H1 (cell line): ENCODE measurements at regions not wholly inside any gene's neighbourhood (a gene's known extent, or its start where the extent isn't known, plus 50 kb on each side); places are given as distances from the start of the nearest gene placed in this dataset.

Source experiments
- CTCF ChIA-PET: fragments of 300-600 bp; sonication (Branson Sonifier 250); formaldehyde crosslinking; loops from one replicate; lab custom pipeline; 2021; ENCODE audit not compliant: partially characterized antibody; lab: Charles Lee
- POLR2A ChIA-PET: fragments of 300-600 bp; sonication (Branson Sonifier 250); formaldehyde crosslinking; loops from one replicate; lab custom pipeline; 2021; ENCODE audit warnings: inconsistent platforms; ENCODE audit not compliant: partially characterized antibody; lab: Charles Lee
- DNase-seq, 2 experiments: peaks; one replicate each; pipeline versions ENCODE4 v3.0.0 to v3.0.0-alpha.2; 2010 to 2022; ENCODE audit warnings: low spot score in 2 of 2, low read depth in 1 of 2, mixed read lengths in 1 of 2
- FAIRE-seq: peaks from 2 replicates; lab custom pipeline; 2011; peaks lifted over from hg19 to GRCh38; lab: Jason Lieb, UNC
- H2AFZ ChIP-seq: 2 replicates; pipeline ENCODE4 v1.8.1; 2012; ENCODE audit warnings: low read length, inconsistent platforms
- H2AK5ac ChIP-seq: 2 replicates; pipeline ENCODE4 v1.6.1; 2013; ENCODE audit warnings: low read depth, low read length
- H2BK120ac ChIP-seq: replicated peaks from 2 replicates; pipeline ENCODE3; 2013; ENCODE audit warnings: low read depth, low read length, inconsistent platforms
- H2BK12ac ChIP-seq: 2 replicates; pipeline ENCODE4 v1.6.1; 2013; ENCODE audit warnings: low read depth, low read length
- H2BK15ac ChIP-seq: 2 replicates; pipeline ENCODE4 v1.6.1; 2013; ENCODE audit warnings: low read length
- H2BK20ac ChIP-seq: 2 replicates; pipeline ENCODE4 v1.6.1; 2013; ENCODE audit warnings: low read length
- H2BK5ac ChIP-seq: 2 replicates; pipeline ENCODE4 v1.6.1; 2013; ENCODE audit warnings: low read depth, low read length
- H3K14ac ChIP-seq: 2 replicates; pipeline ENCODE4 v1.6.1; 2013; ENCODE audit warnings: inconsistent platforms; ENCODE audit not compliant: insufficient read length
- H3K18ac ChIP-seq: 2 replicates; pipeline ENCODE4 v1.6.1; 2013; ENCODE audit warnings: low read length; ENCODE audit errors: extremely low read depth
- H3K23ac ChIP-seq: 2 replicates; pipeline ENCODE4 v1.6.1; 2013; ENCODE audit warnings: inconsistent platforms; ENCODE audit not compliant: insufficient read length
- H3K23me2 ChIP-seq: 2 replicates; pipeline ENCODE4 v1.6.1; 2013; ENCODE audit warnings: low read depth, low read length
- H3K27ac ChIP-seq: 2 replicates; pipeline ENCODE4 v1.6.1; 2011; ENCODE audit warnings: low read depth, low read length, inconsistent platforms
- H3K27me3 ChIP-seq, 4 experiments: replicated peaks in 1 of 4; 1 replicate in 1 of 4; 2 replicates in 3 of 4; pipeline versions ENCODE4 v1.6.1 to v1.8.1; 2011 to 2013; ENCODE audit warnings: low read length in 3 of 4, mild to moderate bottlenecking in 3 of 4, inconsistent platforms in 2 of 4, mixed read lengths in 2 of 4, moderate library complexity in 1 of 4; ENCODE audit not compliant: control insufficient read depth in 3 of 4, insufficient read depth in 3 of 4; ENCODE audit errors: extremely low read depth in 1 of 4
- H3K36me3 ChIP-seq, 4 experiments: 2 replicates each; pipeline versions ENCODE4 v1.6.1 to v1.8.1; 2011 to 2013; ENCODE audit warnings: mild to moderate bottlenecking in 4 of 4, low read length in 3 of 4, moderate library complexity in 2 of 4, control low read depth in 1 of 4, inconsistent platforms in 1 of 4; ENCODE audit not compliant: insufficient read depth in 4 of 4, control insufficient read depth in 2 of 4
- H3K4ac ChIP-seq: replicated peaks from 2 replicates; pipeline ENCODE3; 2013; ENCODE audit warnings: low read length, low read depth, mixed read lengths, inconsistent platforms; ENCODE audit not compliant: insufficient read length
- H3K4me1 ChIP-seq, 4 experiments: replicated peaks in 1 of 4; 1 replicate in 1 of 4; 2 replicates in 3 of 4; pipeline versions ENCODE4 v1.6.1 to v1.8.1; 2011 to 2013; ENCODE audit warnings: low read length in 3 of 4, inconsistent platforms in 2 of 4, mixed read lengths in 1 of 4; ENCODE audit not compliant: insufficient read depth in 4 of 4, control insufficient read depth in 3 of 4
- H3K4me2 ChIP-seq, 2 experiments: 2 replicates each; pipeline versions ENCODE4 v1.6.1 to v1.8.1; 2011 to 2013; ENCODE audit warnings: low read depth in 2 of 2, low read length in 2 of 2, control low read depth in 1 of 2, inconsistent platforms in 1 of 2, mild to moderate bottlenecking in 1 of 2; ENCODE audit not compliant: insufficient read depth in 1 of 2
- H3K4me3 ChIP-seq, 4 experiments: fragments of 200-600, 300-600 bp in 1 of 4; sonication (generic), shearing (Covaris generic), sonication (Bioruptor Twin) in 1 of 4; 2 replicates each; pipeline versions ENCODE4 v1.5.1 to v1.8.1; 2011 to 2016; ENCODE audit warnings: low read length in 4 of 4, low read depth in 3 of 4, control low read depth in 2 of 4, inconsistent platforms in 2 of 4, mild to moderate bottlenecking in 2 of 4, mixed read lengths in 1 of 4, moderate library complexity in 1 of 4; ENCODE audit not compliant: insufficient read depth in 2 of 4; ENCODE audit errors: extremely low read depth in 1 of 4
- H3K56ac ChIP-seq: replicated peaks from 2 replicates; pipeline ENCODE3; 2013; ENCODE audit warnings: low read depth, mild to moderate bottlenecking, mixed read lengths, low read length, inconsistent platforms; ENCODE audit not compliant: insufficient read length
- H3K79me1 ChIP-seq: 2 replicates; pipeline ENCODE4 v1.6.1; 2013; ENCODE audit warnings: low read depth, low read length, control low read depth
- H3K79me2 ChIP-seq, 2 experiments: 2 replicates each; pipeline versions ENCODE4 v1.6.1 to v1.8.1; 2012 to 2013; ENCODE audit warnings: low read length in 2 of 2, mild to moderate bottlenecking in 2 of 2, inconsistent platforms in 1 of 2; ENCODE audit not compliant: insufficient read depth in 2 of 2, control insufficient read depth in 1 of 2
- H3K9ac ChIP-seq, 4 experiments: replicated peaks in 1 of 4; 1 replicate in 1 of 4; 2 replicates in 3 of 4; pipeline versions ENCODE4 v1.6.1 to v1.8.1; 2011 to 2013; ENCODE audit warnings: low read depth in 3 of 4, low read length in 3 of 4, control low read depth in 2 of 4, mild to moderate bottlenecking in 2 of 4, moderate library complexity in 2 of 4, inconsistent platforms in 1 of 4; ENCODE audit errors: extremely low read depth in 1 of 4
- H3K9me3 ChIP-seq, 2 experiments: 2 replicates each; pipeline versions ENCODE4 v1.6.1 to v1.8.1; 2012 to 2013; ENCODE audit warnings: mild to moderate bottlenecking in 2 of 2, moderate library complexity in 2 of 2, control low read depth in 1 of 2, inconsistent platforms in 1 of 2, low read depth in 1 of 2, low read length in 1 of 2, mixed read lengths in 1 of 2; ENCODE audit not compliant: insufficient read depth in 2 of 2
- H4K20me1 ChIP-seq, 2 experiments: replicated peaks in 1 of 2; 2 replicates each; pipeline versions ENCODE3 to v1.8.1; 2011 to 2013; ENCODE audit warnings: inconsistent platforms in 2 of 2, low read length in 2 of 2, mild to moderate bottlenecking in 1 of 2; ENCODE audit not compliant: insufficient read depth in 2 of 2, control insufficient read depth in 1 of 2
- H4K5ac ChIP-seq: 2 replicates; pipeline ENCODE4 v1.6.1; 2013; ENCODE audit warnings: low read length, low read depth, mixed read lengths, inconsistent platforms; ENCODE audit not compliant: insufficient read length
- H4K8ac ChIP-seq: 2 replicates; pipeline ENCODE4 v1.8.0; 2013; ENCODE audit warnings: mild to moderate bottlenecking, moderate library complexity, low read length, inconsistent platforms; ENCODE audit not compliant: insufficient read depth; ENCODE audit errors: extremely low read depth
- H4K91ac ChIP-seq: replicated peaks from 2 replicates; pipeline ENCODE3; 2013; ENCODE audit warnings: low read length, mixed read lengths, inconsistent platforms; ENCODE audit not compliant: insufficient read length
- HDAC2 ChIP-seq, 2 experiments: fragments of 300-600 bp in 1 of 2; sonication (generic) in 1 of 2; IDR thresholded peaks; 2 replicates each; pipeline ENCODE4 v1.6.1; 2011 to 2012; ENCODE audit warnings: low read depth in 2 of 2, low read length in 2 of 2, mild to moderate bottlenecking in 2 of 2, moderate library complexity in 2 of 2, borderline replicate concordance in 1 of 2, inconsistent platforms in 1 of 2
- JUND ChIP-seq: IDR thresholded peaks from 2 replicates; pipeline ENCODE4 v1.6.1; 2011; ENCODE audit warnings: mild to moderate bottlenecking, improper control_type of control experiment, low read length
- RBBP5 ChIP-seq: IDR thresholded peaks from 2 replicates; pipeline ENCODE4 v1.7.1; 2012; ENCODE audit warnings: low read depth, mild to moderate bottlenecking, inconsistent platforms, low read length, moderate library complexity, borderline replicate concordance
- RNF2 ChIP-seq: fragments of 200-900, 300-1000 bp; sonication (generic); IDR thresholded peaks from 2 replicates; pipeline ENCODE4 v1.7.1; 2016; ENCODE audit warnings: borderline replicate concordance, low read depth, mild to moderate bottlenecking, antibody characterized with exemption, low read length; ENCODE audit not compliant: poor library complexity, severe bottlenecking; ENCODE audit errors: missing control alignments
- SP2 ChIP-seq: IDR thresholded peaks from 2 replicates; pipeline ENCODE4 v1.6.1; 2012; ENCODE audit warnings: mild to moderate bottlenecking, low read length, inconsistent platforms
- SP4 ChIP-seq: IDR thresholded peaks from 2 replicates; pipeline ENCODE4 v1.6.1; 2012; ENCODE audit warnings: low read length, inconsistent platforms
- WGBS, 2 experiments: shearing (Covaris generic) in 1 of 2; methylation state at CpG; one replicate each; pipeline versions ENCODE4 v1.1.6 to v1.1.7; 2013 to 2015; ENCODE audit warnings: low lambda C conversion rate in 2 of 2, mixed read lengths in 2 of 2, inconsistent platforms in 1 of 2, low coverage in 1 of 2, missing lambda C conversion rate in 1 of 2; ENCODE audit not compliant: insufficient replicate concordance in 2 of 2, insufficient coverage in 1 of 2, insufficient read length in 1 of 2; ENCODE audit errors: extremely low coverage in 1 of 2, missing lambda C conversion rate in 1 of 2; 5-methylcytosine and 5-hydroxymethylcytosine counted together

- Histone ChIP-seq H3K36me3 (0 out of 8 replicates have a peak, but pooled peaks cover 0 to 2% (median 0%) of the 10 kb centered on the region in 4 experiments), H3K4me2 (no peak overlapping the region)
- CTCF ChIA-PET = no interaction called here
Measured at GRCh38 chr3:106328224-106328623, 459.4 kb upstream of the CBLB start.

More at GRCh38 chr3:106328224-106328623, 459.4 kb upstream of the CBLB start:
- H4K5ac ChIP-seq = no peak overlapping the region
- no peaks in the 10 kb centered on the region for H3K23me2 ChIP-seq
- H2BK120ac ChIP-seq = no peak overlapping the region
- H4K8ac ChIP-seq = no peak overlapping the region
- H3K14ac ChIP-seq = no peak overlapping the region
- 91% methylated on average over 2 of the region's 2 CpGs; no CpG with 5 or more reads in 1 of the 2 experiments for WGBS, 2 experiments
- H3K4ac ChIP-seq = no peak overlapping the region
- H3K56ac ChIP-seq = no peak overlapping the region
- H4K20me1 ChIP-seq = no peaks in the 10 kb centered on the region
- no peaks in the 10 kb centered on the region for H3K79me2 ChIP-seq
- no peak overlapping the region for H4K91ac ChIP-seq
- H3K4me1 ChIP-seq = peaks cover 0 to 3% (median 0%) of the 10 kb centered on the region in 4 experiments; a peak in 1 of 7 replicates
- no peak overlapping the region for H2AK5ac ChIP-seq
- no peak overlapping the region for H2BK5ac ChIP-seq
- FAIRE-seq (no peak), DNase-seq (no peak)
- H2BK15ac ChIP-seq = no peak overlapping the region
- no peak overlapping the region for H3K18ac ChIP-seq
- H2BK12ac ChIP-seq = no peak overlapping the region
- no peak overlapping the region for H2AFZ ChIP-seq
- peaks cover 0 to 4% of the 10 kb centered on the region in 2 experiments; a peak in 1 of 4 replicates for H3K9me3 ChIP-seq
- POLR2A ChIA-PET = no interaction called here
- H3K79me1 ChIP-seq = no peaks in the 10 kb centered on the region
- H3K9ac ChIP-seq = no peak overlapping the region
- no peak overlapping the region for H3K27ac ChIP-seq
- TF ChIP-seq RBBP5 = no peak
- TF ChIP-seq HDAC2 (IDR thresholded peaks at IDR 0.05; ENCODE audit: borderline replicate concordance in 1 of 2, low read depth in 2 of 2, low read length in 2 of 2) = no peak
- TF ChIP-seq JUND = no peak
- TF ChIP-seq SP2 = no peak
- TF ChIP-seq SP4 = no peak
- no peak for TF ChIP-seq RNF2
- H3K4me3 ChIP-seq = no peak overlapping the region
- H2BK20ac ChIP-seq = no peak overlapping the region
- no peak overlapping the region for H3K23ac ChIP-seq
- H3K27me3 ChIP-seq = no peaks in the 10 kb centered on the region
